ENCODE measurements at regions not wholly inside any gene's neighbourhood (a gene's known extent, or its start where the extent isn't known, plus 50 kb on each side); places are given as distances from the start of the nearest gene placed in this dataset.

DNA sequence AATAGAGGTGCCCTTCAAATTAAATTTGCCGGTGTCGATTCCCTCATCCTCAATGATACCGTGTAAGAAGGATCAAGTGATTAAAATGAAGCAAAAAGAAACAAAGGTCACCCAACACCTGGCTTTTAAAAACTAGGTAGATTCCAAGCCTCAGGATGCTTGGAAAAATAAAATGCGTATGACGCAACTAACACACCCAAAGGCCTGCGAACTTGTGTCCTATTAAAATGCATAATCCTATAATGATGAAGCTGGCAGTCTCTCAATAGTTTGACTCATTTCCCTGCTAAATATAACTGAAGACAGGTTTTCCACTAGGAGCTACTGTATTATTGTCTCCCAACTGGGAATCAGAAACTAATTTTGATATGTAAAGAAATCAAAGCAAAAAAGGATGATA is 263.2 kb downstream of the DHX15 start:
- no peak overlapping the region for H3K4me3 ChIP-seq (ENCODE audit: low read depth, low read length)
- DNase-seq (ENCODE audit: low read depth): no peak
- no peak for TF ChIP-seq CTCF (conservative IDR thresholded peaks at IDR 0.05; ENCODE audit: low read depth, low read length)

DNA sequence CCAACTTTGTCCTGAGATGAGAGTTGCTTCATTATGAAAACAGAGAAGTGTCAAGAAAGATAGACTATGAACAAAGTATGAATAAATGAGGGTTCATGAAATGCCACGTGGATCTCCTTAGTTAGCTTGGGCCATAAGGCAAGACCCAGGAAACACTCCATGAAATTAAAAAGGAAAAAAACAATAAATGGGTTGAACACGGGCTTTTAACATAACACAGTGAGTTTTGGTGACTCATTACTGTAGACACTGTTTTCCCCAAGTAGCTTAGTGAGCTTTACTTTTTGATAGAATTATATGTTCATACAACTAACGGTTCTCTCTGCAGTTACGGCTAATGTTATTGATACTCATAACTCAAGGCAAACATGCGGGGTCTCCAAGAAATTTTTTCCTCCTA is 265.0 kb downstream of the DHX15 start:
- H3K4me3 ChIP-seq (ENCODE audit: low read depth, low read length): no peak overlapping the region
- no peak for DNase-seq (ENCODE audit: low read depth)
- no peak for TF ChIP-seq CTCF (conservative IDR thresholded peaks at IDR 0.05; ENCODE audit: low read depth, low read length)

- TF ChIP-seq CTCF (conservative IDR thresholded peaks at IDR 0.05; ENCODE audit: low read depth, low read length): no peak
- no peak overlapping the region for H3K4me3 ChIP-seq (ENCODE audit: low read depth, low read length)
- DNase-seq (ENCODE audit: low read depth): no peak
Observed at GRCh38 chr4:24315056-24315455, 269.3 kb downstream of the DHX15 start.

GRCh38 chr4:24312261-24312913 is 272.0 kb downstream of the DHX15 start:
- no peak overlapping the region for H3K4me3 ChIP-seq (ENCODE audit: low read depth, low read length)
- DNase-seq (ENCODE audit: low read depth): no peak

DNA sequence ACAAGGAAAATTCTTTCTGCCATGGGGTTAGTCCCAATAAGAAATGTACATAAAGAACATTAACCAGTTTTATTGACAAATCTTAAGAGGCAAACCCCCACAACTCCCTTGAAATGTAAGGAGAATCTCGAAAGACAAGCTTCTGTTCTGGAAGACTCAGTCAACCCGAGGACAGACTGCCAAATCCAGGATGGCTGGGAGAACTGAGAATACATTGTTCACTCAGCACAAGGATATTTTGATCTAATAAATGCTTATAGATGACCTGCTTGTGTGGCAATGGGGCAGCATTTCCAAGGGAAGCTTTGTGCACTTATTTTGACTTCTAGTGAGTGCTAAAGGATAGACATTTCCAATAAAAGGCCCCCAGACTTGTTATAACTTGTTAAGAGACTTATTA is 280.4 kb downstream of the DHX15 start:
- TF ChIP-seq CTCF (conservative IDR thresholded peaks at IDR 0.05; ENCODE audit: low read depth, low read length): no peak
- H3K4me3 ChIP-seq (ENCODE audit: low read depth, low read length): no peak overlapping the region
- DNase-seq (ENCODE audit: low read depth): no peak

More at GRCh38 chr4:24312261-24312913, 272.0 kb downstream of the DHX15 start:
- TF ChIP-seq CTCF (conservative IDR thresholded peaks at IDR 0.05; ENCODE audit: low read depth, low read length): no peak

GRCh38 chr4:24298911-24299310 is 285.4 kb downstream of the DHX15 start:
- no peak for DNase-seq (ENCODE audit: low read depth)
- H3K4me3 ChIP-seq (ENCODE audit: low read depth, low read length): no peak overlapping the region
- TF ChIP-seq CTCF (conservative IDR thresholded peaks at IDR 0.05; ENCODE audit: low read depth, low read length): no peak

GRCh38 chr4:24287096-24287495 is 297.3 kb downstream of the DHX15 start:
- peak; percentile 33 for DNase-seq (ENCODE audit: low read depth)
- no peak overlapping the region for H3K4me3 ChIP-seq (ENCODE audit: low read depth, low read length)
- TF ChIP-seq CTCF (conservative IDR thresholded peaks at IDR 0.05; ENCODE audit: low read depth, low read length): no peak

All from epithelial cell of proximal tubule (primary cell).